ENCODE measurements at regions not wholly inside any gene's neighbourhood (a gene's known extent, or its start where the extent isn't known, plus 50 kb on each side); places are given as distances from the start of the nearest gene placed in this dataset.
A peak's percentile ranks its signal among the peaks of the same experiment; 100 is the strongest.
"Not testable (repeated sequence)": the region's sequence is repeated elsewhere in the genome, so short reads cannot be mapped to it uniquely, and the experiment has no call there.

DNA sequence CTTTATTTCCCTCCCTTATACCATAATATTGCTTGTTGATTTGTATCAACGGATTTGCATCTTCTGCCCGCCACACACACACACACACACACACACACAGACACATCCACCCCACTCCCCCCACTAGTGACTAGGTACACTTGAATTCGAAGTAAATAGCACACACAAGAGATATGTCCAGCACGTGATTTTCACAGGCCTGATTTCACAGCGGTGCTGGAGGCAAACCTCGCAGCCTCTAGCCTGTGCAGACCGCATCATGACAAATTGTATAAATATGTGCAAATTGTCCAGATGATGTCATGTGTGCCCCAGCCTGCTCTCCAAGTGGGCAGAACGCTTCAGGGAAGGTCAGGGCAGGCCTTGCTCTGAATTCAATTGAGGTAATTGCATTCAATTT is 153.8 kb upstream of the TPTE start:
- H3K4me1 ChIP-seq (replicated peaks in 1 of 2); H3K27ac ChIP-seq; H3K9me3 ChIP-seq (replicated peaks in 1 of 3); intact Hi-C loops (cut with DNase I); H3K36me3 ChIP-seq (replicated peaks in 1 of 2); H3K4me3 ChIP-seq; H3K27me3 ChIP-seq: not testable (repeated sequence)
- 56 to 61% (median 59%) methylated on average over 7 of the region's 8 CpGs for WGBS, 4 donors
- peak in 1 of 7 donors; percentile 89 for DNase-seq

DNA sequence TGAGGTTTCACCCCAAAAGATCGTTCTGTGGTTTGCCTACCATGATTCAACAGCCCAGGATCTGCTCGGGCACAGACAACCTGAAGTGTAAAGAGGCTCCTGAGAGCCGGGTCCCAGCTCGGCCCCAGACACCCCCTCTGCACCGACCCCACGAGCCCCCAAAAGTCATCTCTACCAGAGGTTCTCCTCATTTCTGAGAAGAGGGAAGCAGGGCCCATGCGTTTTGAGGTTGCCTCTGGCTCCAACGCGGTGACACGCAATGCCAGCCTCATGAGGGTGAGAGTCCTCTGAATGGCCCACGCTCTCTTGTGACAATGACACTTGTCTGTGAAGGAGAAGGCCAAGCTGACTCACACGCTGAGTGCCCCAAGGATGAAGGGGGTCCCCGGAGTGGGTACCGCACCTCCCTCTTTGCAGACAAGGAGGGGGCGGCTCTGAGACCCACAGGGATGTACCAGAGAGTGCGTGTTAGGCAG is 153.0 kb upstream of the TPTE start:
- H3K27me3 ChIP-seq; H3K27ac ChIP-seq; intact Hi-C loops (cut with DNase I); H3K9me3 ChIP-seq (replicated peaks in 1 of 3); H3K36me3 ChIP-seq (replicated peaks in 1 of 2); H3K4me3 ChIP-seq; H3K4me1 ChIP-seq (replicated peaks in 1 of 2): not testable (repeated sequence)
- peak in 2 of 7 donors; percentile 36 to 78 for DNase-seq
- 66 to 73% (median 71%) methylated on average over 15 to 16 of the region's 16 CpGs for WGBS, 4 donors

DNA sequence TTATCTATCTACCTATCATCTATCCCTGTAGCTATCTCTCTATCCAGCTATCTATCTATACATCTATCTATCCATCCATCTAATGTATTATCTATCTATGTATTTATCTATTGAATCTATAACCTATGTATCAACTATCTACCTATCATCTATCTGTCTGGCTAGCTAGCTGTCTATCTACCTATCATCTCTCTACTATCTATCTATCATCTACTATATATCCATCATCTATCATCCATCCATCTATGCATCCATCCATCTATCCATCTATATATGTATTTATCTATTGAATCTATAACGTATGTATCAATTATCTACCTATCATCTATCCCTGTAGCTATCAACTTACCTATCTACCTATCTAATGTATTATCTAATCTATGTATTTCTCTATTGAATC is 152.1 kb upstream of the TPTE start:
- H3K9me3 ChIP-seq (replicated peaks in 1 of 3); H3K27ac ChIP-seq; H3K36me3 ChIP-seq (replicated peaks in 1 of 2); intact Hi-C loops (cut with DNase I); H3K4me3 ChIP-seq; DNase-seq; H3K4me1 ChIP-seq (replicated peaks in 1 of 2); H3K27me3 ChIP-seq: not testable (repeated sequence)
- WGBS, 4 donors = 55 to 56% methylated on average over 1 of the region's 1 CpG; no CpG with 5 or more reads in 2 of the 4 donors

DNA sequence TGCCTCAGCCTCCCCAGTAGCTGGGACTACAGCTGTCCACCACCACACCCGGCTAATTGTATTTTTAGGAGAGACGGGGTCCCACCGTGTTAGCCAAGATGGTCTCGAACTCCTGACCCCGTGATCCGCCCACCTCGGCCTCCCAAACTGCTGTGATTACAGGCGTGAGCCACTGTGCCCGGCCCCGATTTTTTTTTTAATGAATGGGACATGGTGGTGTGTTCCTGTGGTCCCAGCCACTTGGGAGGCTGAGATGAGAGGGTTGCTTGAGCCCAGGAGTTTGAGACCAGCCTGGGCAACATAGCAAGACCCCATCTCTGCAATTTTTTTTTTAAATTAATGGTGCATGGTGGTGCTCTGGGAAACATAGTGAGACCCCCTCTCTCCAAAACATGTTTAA is 143.6 kb upstream of the TPTE start:
- intact Hi-C loops (cut with DNase I); H3K27me3 ChIP-seq; H3K9me3 ChIP-seq (replicated peaks in 1 of 3); H3K36me3 ChIP-seq (replicated peaks in 1 of 2); H3K27ac ChIP-seq; H3K4me3 ChIP-seq; DNase-seq; H3K4me1 ChIP-seq (replicated peaks in 1 of 2): not testable (repeated sequence)
- 64 to 81% (median 74%) methylated on average over 10 of the region's 10 CpGs for WGBS, 4 donors

DNA sequence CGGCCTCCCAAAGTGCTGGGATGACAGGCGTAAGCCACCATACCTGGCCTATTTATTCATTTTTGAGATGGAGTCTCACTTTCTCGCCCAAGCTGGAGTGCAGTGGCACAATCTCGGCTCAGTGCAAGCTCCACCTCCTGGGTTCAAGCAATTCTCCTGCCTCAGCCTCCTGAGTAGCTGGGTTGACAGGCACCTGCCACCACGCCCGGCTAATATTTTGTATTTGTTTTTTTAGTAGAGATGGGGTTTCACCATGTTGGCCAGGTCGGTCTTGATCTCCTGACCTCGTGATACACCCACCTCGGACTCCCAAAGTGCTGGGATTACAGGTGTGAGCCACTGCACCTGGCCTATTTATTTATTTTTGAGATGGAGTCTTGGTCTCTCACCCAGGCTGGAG is 141.6 kb upstream of the TPTE start:
- WGBS, 4 donors = 74 to 83% (median 80%) methylated on average over 9 of the region's 9 CpGs
- H3K9me3 ChIP-seq (replicated peaks in 1 of 3); DNase-seq: not testable (repeated sequence)

DNA sequence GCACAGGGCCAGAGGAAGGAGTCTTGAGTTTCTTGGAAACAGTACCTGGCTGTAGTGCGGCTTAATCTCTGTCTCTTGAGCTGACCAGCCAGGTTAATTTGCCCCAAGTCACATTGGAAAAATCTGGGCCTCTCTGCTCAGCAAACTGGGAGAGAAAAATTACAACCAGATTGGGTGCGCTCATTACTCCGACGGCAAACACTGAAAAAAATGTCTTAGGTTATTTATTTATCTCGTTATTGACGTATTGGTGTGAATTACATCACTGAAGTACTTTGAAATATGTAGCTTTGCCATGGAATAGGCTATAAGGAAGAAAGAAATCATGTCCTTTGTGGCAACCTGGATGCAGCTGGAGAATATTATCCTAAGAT is 139.7 kb upstream of the TPTE start:
- H3K4me3 ChIP-seq; H3K27ac ChIP-seq; intact Hi-C loops (cut with DNase I); H3K36me3 ChIP-seq (replicated peaks in 1 of 2); H3K9me3 ChIP-seq (replicated peaks in 1 of 3); H3K4me1 ChIP-seq (replicated peaks in 1 of 2); DNase-seq; H3K27me3 ChIP-seq: not testable (repeated sequence)
- WGBS, 4 donors = 76 to 84% (median 77%) methylated on average over 6 of the region's 6 CpGs

More for the DNA sequence above, 141.6 kb upstream of the TPTE start:
- intact Hi-C loops (cut with DNase I); H3K36me3 ChIP-seq (replicated peaks in 1 of 2); H3K4me1 ChIP-seq (replicated peaks in 1 of 2); H3K27me3 ChIP-seq; H3K4me3 ChIP-seq; H3K27ac ChIP-seq: not testable (repeated sequence)

DNA sequence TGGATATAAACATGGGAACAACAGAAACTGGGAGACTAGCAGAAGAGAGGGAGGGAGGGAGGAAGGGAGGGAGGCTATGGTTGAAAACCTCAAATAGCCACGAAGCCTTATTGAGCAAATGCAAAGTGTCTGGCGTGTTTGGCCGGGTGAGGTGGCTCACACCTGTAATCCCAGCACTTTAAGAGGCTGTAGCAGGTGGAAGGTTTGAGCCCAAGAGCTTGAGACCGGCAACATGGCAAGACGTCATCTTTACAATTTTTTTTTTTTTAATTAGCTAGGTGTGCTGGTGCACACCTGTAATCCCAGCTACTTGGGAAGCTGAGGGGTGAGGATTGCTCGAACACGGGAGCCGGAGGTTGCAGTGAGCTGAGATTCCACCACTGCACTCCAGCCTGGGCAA is 139.2 kb upstream of the TPTE start:
- DNase-seq; H3K27me3 ChIP-seq; H3K4me3 ChIP-seq; H3K27ac ChIP-seq; H3K36me3 ChIP-seq (replicated peaks in 1 of 2); H3K9me3 ChIP-seq (replicated peaks in 1 of 3); H3K4me1 ChIP-seq (replicated peaks in 1 of 2); intact Hi-C loops (cut with DNase I): not testable (repeated sequence)
- 56 to 68% (median 60%) methylated on average over 8 of the region's 8 CpGs for WGBS, 4 donors

DNA sequence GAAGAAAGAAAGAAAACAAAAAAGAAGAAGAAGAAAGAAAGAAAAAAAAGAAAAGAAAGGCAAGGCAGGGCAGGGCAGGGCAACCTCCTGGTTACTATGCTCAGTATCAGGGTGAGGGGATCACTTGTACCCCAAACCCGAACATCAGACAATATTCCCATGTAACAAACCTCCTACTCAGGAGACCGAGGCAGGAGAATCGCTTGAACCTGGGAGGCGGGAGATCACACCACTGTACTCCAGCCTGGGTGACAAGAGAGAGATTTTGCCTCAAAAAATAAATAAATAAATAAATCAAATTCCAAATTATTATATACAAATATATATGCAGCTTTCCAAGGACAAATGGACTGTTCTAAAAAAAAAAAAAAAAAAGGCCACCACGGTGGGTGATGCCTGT is 138.8 kb upstream of the TPTE start:
- H3K27ac ChIP-seq; H3K4me1 ChIP-seq (replicated peaks in 1 of 2); H3K27me3 ChIP-seq; intact Hi-C loops (cut with DNase I); DNase-seq; H3K36me3 ChIP-seq (replicated peaks in 1 of 2); H3K9me3 ChIP-seq (replicated peaks in 1 of 3); H3K4me3 ChIP-seq: not testable (repeated sequence)
- 50 to 64% (median 60%) methylated on average over 5 of the region's 5 CpGs for WGBS, 4 donors

DNA sequence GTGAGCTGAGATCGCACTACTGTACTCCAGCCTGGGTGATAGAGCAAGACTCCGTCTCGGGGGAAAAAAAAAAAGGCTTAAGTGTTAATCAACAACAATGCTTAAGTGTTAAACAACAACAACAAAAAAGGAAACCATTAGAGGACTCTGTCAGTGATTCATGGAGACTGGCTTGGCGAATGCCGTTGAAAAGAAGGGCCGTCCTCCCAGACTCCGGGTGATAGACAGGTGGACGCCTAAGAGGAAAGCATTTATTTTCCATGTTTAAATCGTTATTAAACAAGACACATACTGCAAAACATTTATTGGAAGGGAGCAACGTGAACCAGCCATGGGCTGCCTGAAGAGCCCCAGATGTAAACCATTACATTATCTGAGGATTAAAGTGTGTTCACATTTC is 137.8 kb upstream of the TPTE start:
- H3K9me3 ChIP-seq (replicated peaks in 1 of 3); DNase-seq; H3K27ac ChIP-seq; H3K4me3 ChIP-seq; H3K27me3 ChIP-seq; H3K36me3 ChIP-seq (replicated peaks in 1 of 2); intact Hi-C loops (cut with DNase I); H3K4me1 ChIP-seq (replicated peaks in 1 of 2): not testable (repeated sequence)
- 72 to 77% (median 76%) methylated on average over 10 of the region's 10 CpGs for WGBS, 4 donors

DNA sequence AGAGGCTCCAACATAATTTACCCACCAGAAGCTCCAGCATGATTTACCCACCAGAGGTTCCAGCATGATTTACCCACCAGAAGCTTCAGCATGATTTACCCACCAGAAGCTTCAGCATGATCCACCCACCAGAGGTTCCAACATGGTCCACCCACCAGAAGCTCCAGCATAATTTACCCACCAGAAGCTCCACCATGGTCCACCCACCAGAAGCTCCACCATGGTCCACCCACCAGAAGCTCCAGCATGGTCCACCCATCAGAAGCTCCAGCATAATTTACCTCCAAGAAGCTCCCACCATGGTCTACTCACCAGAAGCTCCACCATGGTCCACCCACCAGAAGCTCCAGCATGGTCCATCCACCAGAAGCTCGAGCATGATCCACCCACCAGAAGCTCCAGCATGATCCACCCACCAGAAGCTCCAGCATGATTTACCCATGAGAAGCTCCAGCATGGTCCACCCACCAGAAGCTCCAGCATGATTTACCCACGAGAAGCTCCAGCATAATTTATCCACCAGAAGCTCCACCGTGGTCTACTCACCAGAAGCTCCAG is 137.0 kb upstream of the TPTE start:
- H3K36me3 ChIP-seq (replicated peaks in 1 of 2); H3K27ac ChIP-seq; DNase-seq; H3K4me1 ChIP-seq (replicated peaks in 1 of 2); H3K27me3 ChIP-seq; intact Hi-C loops (cut with DNase I); H3K4me3 ChIP-seq; H3K9me3 ChIP-seq (replicated peaks in 1 of 3): not testable (repeated sequence)
- WGBS, 4 donors = 41 to 57% (median 54%) methylated on average over 2 to 3 of the region's 3 CpGs

DNA sequence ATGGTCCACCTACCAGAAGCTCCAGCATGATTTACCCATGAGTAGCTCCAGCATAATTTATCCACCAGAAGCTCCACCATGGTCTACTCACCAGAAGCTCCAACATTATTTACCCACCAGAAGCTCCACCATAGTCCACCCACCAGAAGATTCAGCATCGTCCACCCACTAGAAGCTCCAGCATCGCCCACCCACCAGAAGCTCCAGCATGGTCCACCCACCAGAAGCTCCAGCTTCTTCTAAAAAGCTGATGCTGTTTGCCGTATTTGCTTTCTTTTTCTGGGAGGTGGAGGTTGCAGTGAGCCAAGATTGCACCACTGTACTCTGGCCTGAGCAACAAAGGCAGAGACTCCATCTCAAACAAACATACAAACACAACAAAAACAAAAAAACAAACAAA is 136.2 kb upstream of the TPTE start:
- H3K9me3 ChIP-seq (replicated peaks in 1 of 3); DNase-seq; H3K4me1 ChIP-seq (replicated peaks in 1 of 2); H3K27me3 ChIP-seq; H3K36me3 ChIP-seq (replicated peaks in 1 of 2); H3K4me3 ChIP-seq; intact Hi-C loops (cut with DNase I); H3K27ac ChIP-seq: not testable (repeated sequence)
- 65 to 80% (median 74%) methylated on average over 3 of the region's 3 CpGs for WGBS, 4 donors

Measured in adrenal gland (tissue), 9 donors.